Adrenal gland (tissue), 5 donors: ENCODE measurements at regions not wholly inside any gene's neighbourhood (a gene's known extent, or its start where the extent isn't known, plus 50 kb on each side); places are given as distances from the start of the nearest gene placed in this dataset.

ENCODE experiments used
- POLR2A ChIP-seq, 2 donors: fragments of 450-650 bp; IDR thresholded peaks; one replicate each; pipeline ENCODE4 v1.6.1; 2017; ENCODE audit warnings: antibody characterized with exemption in 2 of 2, mild to moderate bottlenecking in 2 of 2, moderate library complexity in 1 of 2
- TF ChIP-seq, protein P1 (sequence below), 6 experiments: fragments of 450-650 bp in 4 of 6; fragments of 200-600 bp in 2 of 6; sonication (generic) in 1 of 6; IDR thresholded peaks; 1 replicate in 5 of 6; 2 replicates in 1 of 6; pipeline versions ENCODE4 v1.5.1 to v1.8.0; 2016 to 2021; ENCODE audit warnings: antibody characterized with exemption in 6 of 6, mild to moderate bottlenecking in 2 of 6, moderate library complexity in 1 of 6
- donor health status: DM: no; HTN: no; CAD: no.

- TF ChIP-seq POLR2A (IDR thresholded peaks at IDR 0.05) = no peak
- TF ChIP-seq, protein P1, sequence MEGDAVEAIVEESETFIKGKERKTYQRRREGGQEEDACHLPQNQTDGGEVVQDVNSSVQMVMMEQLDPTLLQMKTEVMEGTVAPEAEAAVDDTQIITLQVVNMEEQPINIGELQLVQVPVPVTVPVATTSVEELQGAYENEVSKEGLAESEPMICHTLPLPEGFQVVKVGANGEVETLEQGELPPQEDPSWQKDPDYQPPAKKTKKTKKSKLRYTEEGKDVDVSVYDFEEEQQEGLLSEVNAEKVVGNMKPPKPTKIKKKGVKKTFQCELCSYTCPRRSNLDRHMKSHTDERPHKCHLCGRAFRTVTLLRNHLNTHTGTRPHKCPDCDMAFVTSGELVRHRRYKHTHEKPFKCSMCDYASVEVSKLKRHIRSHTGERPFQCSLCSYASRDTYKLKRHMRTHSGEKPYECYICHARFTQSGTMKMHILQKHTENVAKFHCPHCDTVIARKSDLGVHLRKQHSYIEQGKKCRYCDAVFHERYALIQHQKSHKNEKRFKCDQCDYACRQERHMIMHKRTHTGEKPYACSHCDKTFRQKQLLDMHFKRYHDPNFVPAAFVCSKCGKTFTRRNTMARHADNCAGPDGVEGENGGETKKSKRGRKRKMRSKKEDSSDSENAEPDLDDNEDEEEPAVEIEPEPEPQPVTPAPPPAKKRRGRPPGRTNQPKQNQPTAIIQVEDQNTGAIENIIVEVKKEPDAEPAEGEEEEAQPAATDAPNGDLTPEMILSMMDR (IDR thresholded peaks at IDR 0.05) = peak; percentile 26 to 75 (median 68)
Measured at GRCh38 chr3:182713743-182714517, 79.4 kb upstream of the ATP11B start.
